Breast epithelium (tissue), 3 donors: ENCODE measurements at regions not wholly inside any gene's neighbourhood (a gene's known extent, or its start where the extent isn't known, plus 50 kb on each side); places are given as distances from the start of the nearest gene placed in this dataset.

Experiments used
- POLR2AphosphoS5 ChIP-seq, 3 donors: sonication (generic); formaldehyde crosslinking; IDR thresholded peaks; one replicate each; pipeline ENCODE4 v1.6.1; 2017; ENCODE audit warnings: antibody characterized with exemption in 3 of 3
- TF ChIP-seq, protein P1 (sequence below), 3 donors: fragments of 450-650 bp; IDR thresholded peaks; one replicate each; pipeline ENCODE4 v1.5.1; 2016 to 2017; ENCODE audit warnings: antibody characterized with exemption in 3 of 3, mild to moderate bottlenecking in 3 of 3, moderate library complexity in 3 of 3

- TF ChIP-seq, protein P1, sequence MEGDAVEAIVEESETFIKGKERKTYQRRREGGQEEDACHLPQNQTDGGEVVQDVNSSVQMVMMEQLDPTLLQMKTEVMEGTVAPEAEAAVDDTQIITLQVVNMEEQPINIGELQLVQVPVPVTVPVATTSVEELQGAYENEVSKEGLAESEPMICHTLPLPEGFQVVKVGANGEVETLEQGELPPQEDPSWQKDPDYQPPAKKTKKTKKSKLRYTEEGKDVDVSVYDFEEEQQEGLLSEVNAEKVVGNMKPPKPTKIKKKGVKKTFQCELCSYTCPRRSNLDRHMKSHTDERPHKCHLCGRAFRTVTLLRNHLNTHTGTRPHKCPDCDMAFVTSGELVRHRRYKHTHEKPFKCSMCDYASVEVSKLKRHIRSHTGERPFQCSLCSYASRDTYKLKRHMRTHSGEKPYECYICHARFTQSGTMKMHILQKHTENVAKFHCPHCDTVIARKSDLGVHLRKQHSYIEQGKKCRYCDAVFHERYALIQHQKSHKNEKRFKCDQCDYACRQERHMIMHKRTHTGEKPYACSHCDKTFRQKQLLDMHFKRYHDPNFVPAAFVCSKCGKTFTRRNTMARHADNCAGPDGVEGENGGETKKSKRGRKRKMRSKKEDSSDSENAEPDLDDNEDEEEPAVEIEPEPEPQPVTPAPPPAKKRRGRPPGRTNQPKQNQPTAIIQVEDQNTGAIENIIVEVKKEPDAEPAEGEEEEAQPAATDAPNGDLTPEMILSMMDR (IDR thresholded peaks at IDR 0.05): no peak
- no peak for TF ChIP-seq POLR2AphosphoS5 (IDR thresholded peaks at IDR 0.05)
Observed at GRCh38 chr2:66930339-66931220, 466.6 kb upstream of the ETAA1 start.
